ENCODE measurements at regions not wholly inside any gene's neighbourhood (a gene's known extent, or its start where the extent isn't known, plus 50 kb on each side); places are given as distances from the start of the nearest gene placed in this dataset.

DNA sequence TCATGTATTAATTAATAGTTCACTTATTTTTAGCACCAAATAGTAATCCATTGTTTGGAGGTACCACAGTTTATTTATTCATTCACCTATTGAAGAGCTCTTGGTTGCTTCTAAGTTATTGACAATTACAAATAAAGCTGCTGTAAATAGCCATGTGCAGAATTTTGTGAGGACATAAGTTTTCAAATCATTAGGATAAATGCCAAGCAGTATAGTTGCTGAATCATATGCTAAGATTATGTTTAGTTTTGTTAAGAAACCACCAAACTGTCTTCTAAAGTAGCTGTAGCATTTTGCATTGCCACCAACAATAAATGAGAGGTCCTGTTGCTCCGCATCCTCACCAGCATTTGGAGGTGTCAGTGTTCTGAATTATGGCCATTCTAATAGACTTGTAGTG lies 2126.8 kb downstream of the PCDH9 start:
- DNase-seq: no peak

GRCh38 chr13:65095161-65096082 lies 2134.7 kb downstream of the PCDH9 start:
- DNase-seq: no peak

DNA sequence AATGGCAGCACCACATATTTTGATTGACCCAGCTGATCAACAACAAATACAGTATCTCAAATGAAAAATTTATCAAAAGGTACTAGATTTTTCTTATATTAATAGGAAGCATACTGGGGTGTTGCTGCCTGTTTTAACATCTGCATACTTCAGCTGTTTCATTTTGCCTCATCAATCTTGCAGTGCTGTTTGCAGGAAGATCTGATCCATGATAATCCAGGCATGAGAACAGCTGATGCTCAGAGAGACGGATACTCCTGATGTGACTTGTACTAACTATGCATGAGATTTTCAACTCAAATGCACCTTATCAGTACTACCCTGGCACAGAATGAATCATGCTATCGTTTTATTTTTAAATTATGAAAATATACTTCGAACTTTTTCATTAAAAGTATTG lies 2136.8 kb downstream of the PCDH9 start:
- DNase-seq: no peak

DNA sequence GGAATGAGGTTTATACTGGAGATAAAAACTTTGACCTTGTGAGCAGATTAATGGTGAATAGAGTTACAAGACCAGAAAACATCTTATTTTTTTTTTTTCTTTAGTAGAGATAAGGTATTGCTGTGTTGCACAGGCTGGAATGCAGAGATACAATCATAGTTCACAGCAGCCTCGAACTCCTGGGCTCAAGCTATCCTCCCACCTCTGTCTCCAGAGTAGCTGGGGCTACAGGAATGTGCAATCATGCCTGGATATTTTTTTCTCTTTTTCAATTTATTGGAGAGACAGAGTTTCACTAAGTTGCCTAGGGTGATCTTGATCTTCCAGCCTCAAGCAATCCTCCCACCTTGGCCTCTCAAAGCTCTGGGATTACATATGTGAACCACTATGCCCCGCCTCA lies 2139.1 kb downstream of the PCDH9 start:
- no peak for DNase-seq

DNA sequence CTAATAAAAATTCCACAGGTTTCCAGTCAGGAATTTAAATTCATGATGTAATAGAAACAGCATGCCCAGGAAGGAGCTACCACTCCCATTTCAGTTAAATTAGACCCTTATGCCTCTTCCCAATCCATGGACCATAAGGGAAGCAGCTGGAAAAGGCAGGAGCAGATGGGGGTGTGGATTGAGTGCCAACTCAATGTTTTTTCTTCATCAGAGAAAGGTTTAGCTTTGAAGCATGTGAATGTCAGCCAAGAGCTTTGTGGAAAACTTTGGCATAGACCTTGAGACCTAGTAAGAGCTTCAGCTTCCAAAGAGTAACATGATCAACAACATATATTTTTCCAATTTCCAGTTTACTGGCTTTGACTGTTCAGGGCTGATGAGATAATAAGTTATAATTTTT lies 2139.9 kb downstream of the PCDH9 start:
- no peak for DNase-seq

GRCh38 chr13:65088906-65089305 lies 2141.2 kb downstream of the PCDH9 start:
- no peak for DNase-seq

- DNase-seq: no peak
Observed at GRCh38 chr13:65085977-65086376, 2144.2 kb downstream of the PCDH9 start.

DNA sequence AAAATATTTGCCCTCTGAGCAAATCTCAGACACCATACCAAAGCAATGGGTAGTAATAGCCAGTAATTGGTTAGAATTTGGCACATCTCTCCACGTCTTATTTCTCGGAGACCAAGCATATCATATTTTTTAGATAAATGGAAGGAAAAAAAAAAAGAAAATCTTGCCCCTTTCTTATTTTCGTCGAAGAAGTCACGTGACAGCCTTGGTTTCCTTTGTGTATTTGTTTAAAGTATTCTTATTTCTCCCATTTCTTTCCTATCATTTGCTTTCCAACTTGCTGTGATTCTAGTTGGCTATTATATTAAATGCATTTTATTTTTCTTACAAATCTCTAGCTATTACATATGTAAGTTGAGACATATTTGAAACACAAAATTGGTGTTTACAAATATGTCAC lies 2155.9 kb downstream of the PCDH9 start:
- DNase-seq: no peak

GRCh38 chr13:65064967-65065366 lies 2165.2 kb downstream of the PCDH9 start:
- no peak for DNase-seq

GRCh38 chr13:65063753-65064152 lies 2166.4 kb downstream of the PCDH9 start:
- no peak for DNase-seq

- DNase-seq: no peak
Observed at GRCh38 chr13:65057986-65058385, 2172.2 kb downstream of the PCDH9 start.

GRCh38 chr13:65054277-65054676 lies 2175.9 kb downstream of the PCDH9 start:
- DNase-seq: no peak

DNA sequence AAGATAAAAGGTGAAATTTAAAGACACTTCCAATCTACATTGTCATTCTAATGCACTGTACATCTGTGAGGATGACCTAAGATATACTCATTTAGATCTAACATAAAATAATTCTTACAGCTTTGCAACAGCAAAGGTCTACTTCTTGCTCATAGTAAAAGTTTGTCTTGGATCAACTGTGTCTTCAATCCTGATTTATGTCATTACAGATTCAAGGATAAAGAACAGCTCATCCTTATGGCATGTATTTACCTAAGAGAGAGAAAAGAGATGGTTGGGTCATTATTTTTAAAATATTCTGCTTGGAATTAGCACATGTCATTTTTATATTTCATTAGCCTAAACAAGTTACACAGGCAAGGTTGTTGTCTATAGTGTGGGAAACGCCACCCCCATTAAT lies 2193.1 kb downstream of the PCDH9 start:
- DNase-seq: no peak

GRCh38 chr13:65035302-65035701 lies 2194.8 kb downstream of the PCDH9 start:
- DNase-seq: no peak

GRCh38 chr13:65034266-65034665 lies 2195.9 kb downstream of the PCDH9 start:
- DNase-seq: no peak

DNA sequence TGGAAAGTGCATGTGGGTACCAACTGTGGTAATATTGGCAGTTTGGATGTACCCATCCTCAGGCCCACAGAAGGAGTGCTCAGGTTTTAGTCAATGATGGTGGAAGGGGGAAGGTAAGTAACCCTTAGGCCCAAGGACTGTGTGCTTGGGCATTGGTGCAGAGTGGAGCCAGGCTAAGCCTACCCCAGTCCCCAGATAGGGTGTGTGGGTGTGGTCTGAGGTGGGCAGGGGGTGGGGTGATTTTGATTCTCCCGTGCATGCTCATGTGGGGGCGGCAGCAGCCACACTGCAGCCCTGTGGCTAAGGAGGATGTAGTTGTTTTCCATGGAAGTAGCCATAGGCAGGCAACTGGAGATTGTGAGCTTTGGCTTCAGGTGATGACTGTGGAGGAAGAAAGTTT lies 2197.3 kb downstream of the PCDH9 start:
- no peak for DNase-seq

DNA sequence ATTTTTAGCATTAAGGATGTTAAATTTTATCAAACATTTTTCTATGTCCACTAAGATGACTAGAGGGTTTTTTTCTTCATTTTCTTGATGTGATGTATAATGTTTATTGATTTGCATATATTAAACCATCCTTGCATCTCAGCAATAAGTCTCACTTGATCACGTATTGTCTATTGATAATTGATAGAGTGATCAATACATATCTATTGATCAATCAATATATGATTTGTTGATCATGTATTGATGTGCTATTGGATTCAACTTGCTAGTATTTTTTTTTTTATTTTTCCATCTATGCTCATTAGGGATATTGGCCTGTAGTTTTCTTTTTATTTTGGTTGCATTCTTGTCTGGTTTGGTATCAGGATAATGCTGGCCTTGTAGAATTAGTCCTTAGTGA lies 2202.0 kb downstream of the PCDH9 start:
- DNase-seq: no peak

GRCh38 chr13:65026505-65026904 lies 2203.6 kb downstream of the PCDH9 start:
- no peak for DNase-seq

DNA sequence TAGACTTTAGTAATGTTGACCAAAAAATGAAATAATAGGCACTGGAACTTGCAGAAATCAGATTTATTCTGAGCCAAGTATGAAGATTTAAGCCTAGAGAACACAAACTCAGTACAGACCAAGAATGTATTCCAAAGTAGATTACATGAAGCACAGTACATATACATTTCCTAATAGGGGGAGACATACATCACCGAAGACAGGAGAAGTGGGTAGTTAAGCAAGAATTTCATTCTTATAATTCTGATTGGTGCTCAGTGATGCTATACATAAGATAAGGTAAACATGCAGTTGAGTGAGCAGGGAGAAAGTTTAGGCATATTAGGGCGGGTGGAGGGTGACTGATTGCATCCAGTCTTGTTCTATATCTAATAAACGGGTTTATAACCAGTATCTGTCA lies 2218.8 kb downstream of the PCDH9 start:
- no peak for DNase-seq

DNA sequence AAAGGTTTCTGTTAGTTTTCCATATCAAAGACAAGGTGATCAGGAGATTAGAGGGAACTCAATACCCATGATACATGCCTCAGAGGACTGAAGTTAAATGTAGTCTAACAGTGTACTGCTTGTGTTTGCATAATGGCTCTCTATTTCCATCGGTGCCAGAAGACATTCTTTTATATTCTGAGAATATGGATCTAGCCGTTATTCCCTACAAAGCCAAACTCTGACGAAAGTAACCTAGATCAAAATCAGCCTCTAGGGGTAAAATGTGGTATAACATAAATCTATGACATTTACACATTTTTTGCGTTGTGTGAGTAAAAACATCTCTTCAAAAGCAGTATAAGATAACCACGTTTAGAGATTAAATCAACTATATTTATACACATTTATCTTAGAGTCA lies 2232.7 kb downstream of the PCDH9 start:
- no peak for DNase-seq

DNA sequence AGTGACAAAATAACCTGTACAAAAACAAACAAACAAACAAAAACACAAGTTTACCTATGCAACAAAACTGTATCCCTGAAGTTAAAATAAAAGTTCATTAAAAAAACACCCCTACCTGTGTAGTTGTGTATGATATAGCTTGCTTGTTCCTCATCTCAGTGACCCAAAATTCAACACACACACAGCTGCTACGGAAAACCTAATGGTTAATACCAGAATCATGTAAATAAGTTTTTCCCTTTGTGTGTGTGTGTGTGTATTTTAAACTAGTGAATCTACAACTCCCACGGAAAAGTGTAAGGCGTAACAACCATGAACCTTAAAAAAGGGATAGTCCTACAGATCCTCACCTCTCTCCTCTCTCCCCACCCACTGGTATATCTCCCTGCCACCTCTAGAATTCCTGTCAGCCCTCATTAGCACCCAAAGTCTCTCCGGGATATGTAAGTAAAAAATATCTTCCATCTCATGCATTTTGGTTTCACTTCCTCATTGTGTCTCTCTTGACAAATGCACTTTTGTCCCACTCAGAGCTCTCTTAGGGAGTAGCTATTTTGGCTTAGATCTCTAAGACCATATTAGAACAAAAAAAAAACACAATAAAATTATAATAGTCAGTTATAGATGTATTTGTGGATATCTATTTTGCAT lies 2236.5 kb downstream of the PCDH9 start:
- DNase-seq: no peak

- no peak for DNase-seq
Observed at GRCh38 chr13:64992314-64992713, 2237.8 kb downstream of the PCDH9 start.

DNA sequence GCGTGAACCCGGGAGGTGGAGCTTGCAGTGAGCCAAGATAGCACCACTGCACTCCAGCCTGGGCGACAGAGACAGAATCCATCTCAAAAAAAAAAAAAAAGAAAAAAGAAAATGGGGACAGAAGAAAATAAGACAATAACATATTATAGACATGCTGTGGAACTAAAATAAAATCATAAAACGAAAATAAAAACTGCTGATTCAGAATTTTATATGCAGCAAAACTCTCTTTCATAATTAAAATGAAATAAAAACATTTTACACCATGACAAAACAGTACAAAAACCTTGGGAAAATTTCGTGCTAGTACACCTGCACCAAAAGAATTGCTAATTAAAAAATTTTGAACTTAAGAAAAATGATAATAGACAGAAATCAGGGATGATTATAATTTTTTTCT lies 2245.1 kb downstream of the PCDH9 start:
- DNase-seq: no peak

GRCh38 chr13:64962404-64962803 lies 2267.7 kb downstream of the PCDH9 start:
- no peak for DNase-seq

- DNase-seq: no peak
Observed at GRCh38 chr13:64959276-64959675, 2270.9 kb downstream of the PCDH9 start.
